ENCODE measurements at regions not wholly inside any gene's neighbourhood (a gene's known extent, or its start where the extent isn't known, plus 50 kb on each side); places are given as distances from the start of the nearest gene placed in this dataset.

DNA sequence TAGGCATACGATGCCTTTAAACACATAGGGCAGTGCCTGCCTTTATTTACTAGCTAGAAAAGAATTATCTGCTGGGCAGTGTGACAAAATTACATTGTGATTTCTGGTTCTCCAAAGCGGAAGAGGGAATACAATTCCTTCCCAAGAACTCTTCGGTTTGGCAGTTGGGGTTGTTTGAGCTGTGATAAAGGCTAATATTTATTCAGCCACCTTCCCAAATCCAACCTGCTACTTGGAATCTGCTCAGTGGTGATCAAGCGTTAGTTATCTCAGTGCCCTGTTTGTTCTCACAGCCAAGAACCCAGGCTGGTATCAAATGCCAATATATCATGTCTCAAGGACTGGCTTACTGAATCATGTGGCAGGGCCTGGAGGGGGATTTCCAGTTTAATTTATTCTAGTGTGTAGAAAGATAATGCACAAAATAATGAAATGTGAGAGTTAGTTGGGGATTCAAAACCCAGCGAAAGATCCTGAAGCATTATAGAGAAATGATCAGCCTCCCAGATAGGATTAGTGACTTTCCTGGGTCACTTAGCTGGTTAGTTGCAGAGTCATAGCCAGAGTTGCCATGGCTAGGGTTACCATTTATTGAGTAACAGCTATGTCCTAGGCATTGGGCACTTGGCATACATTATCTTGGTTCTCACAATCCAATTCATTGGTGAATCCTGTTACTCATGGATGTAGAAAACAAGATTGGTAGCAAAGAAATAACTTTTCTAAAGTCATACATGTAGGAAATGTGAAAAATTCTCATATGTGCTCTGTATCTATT lies 457.0 kb upstream of the KLF4 start:
- TF ChIP-seq, protein P1, sequence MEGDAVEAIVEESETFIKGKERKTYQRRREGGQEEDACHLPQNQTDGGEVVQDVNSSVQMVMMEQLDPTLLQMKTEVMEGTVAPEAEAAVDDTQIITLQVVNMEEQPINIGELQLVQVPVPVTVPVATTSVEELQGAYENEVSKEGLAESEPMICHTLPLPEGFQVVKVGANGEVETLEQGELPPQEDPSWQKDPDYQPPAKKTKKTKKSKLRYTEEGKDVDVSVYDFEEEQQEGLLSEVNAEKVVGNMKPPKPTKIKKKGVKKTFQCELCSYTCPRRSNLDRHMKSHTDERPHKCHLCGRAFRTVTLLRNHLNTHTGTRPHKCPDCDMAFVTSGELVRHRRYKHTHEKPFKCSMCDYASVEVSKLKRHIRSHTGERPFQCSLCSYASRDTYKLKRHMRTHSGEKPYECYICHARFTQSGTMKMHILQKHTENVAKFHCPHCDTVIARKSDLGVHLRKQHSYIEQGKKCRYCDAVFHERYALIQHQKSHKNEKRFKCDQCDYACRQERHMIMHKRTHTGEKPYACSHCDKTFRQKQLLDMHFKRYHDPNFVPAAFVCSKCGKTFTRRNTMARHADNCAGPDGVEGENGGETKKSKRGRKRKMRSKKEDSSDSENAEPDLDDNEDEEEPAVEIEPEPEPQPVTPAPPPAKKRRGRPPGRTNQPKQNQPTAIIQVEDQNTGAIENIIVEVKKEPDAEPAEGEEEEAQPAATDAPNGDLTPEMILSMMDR (IDR thresholded peaks at IDR 0.05; ENCODE audit: low read length), result no peak
- TF ChIP-seq EZH2 (IDR thresholded peaks at IDR 0.05; ENCODE audit: borderline replicate concordance, low read length), result no peak

Data from OCI-LY1 (cell line).